ENCODE measurements at regions not wholly inside any gene's neighbourhood (a gene's known extent, or its start where the extent isn't known, plus 50 kb on each side); places are given as distances from the start of the nearest gene placed in this dataset.
A peak's percentile ranks its signal among the peaks of the same experiment; 100 is the strongest.
"Not testable (repeated sequence)": the region's sequence is repeated elsewhere in the genome, so short reads cannot be mapped to it uniquely, and the experiment has no call there.

GRCh38 chr3:71926262-71926600 lies 141.3 kb upstream of the PROK2 start:
- DNase-seq: peak; percentile 12

- DNase-seq: not testable (repeated sequence)
Observed at GRCh38 chr3:71925511-71926261, 140.7 kb upstream of the PROK2 start.

- no peak for DNase-seq
Observed at GRCh38 chr3:71924721-71925120, 139.8 kb upstream of the PROK2 start.

GRCh38 chr3:71921036-71921435 lies 136.1 kb upstream of the PROK2 start:
- DNase-seq: no peak

GRCh38 chr3:71919572-71919971 lies 134.6 kb upstream of the PROK2 start:
- no peak for DNase-seq

GRCh38 chr3:71917545-71917944 lies 132.6 kb upstream of the PROK2 start:
- no peak for DNase-seq

- DNase-seq: no peak
Observed at GRCh38 chr3:71916747-71917369, 131.9 kb upstream of the PROK2 start.

GRCh38 chr3:71912839-71913495 lies 128.0 kb upstream of the PROK2 start:
- no peak for DNase-seq

- DNase-seq: no peak
Observed at GRCh38 chr3:71910108-71910507, 125.2 kb upstream of the PROK2 start.

GRCh38 chr3:71907996-71908395 lies 123.0 kb upstream of the PROK2 start:
- no peak for DNase-seq

GRCh38 chr3:71906976-71907375 lies 122.0 kb upstream of the PROK2 start:
- DNase-seq: no peak

- no peak for DNase-seq
Observed at GRCh38 chr3:71905426-71905825, 120.5 kb upstream of the PROK2 start.

GRCh38 chr3:71903936-71904335 lies 119.0 kb upstream of the PROK2 start:
- DNase-seq: no peak

- DNase-seq: no peak
Observed at GRCh38 chr3:71903112-71903495, 118.2 kb upstream of the PROK2 start.

GRCh38 chr3:71902258-71903111 lies 117.5 kb upstream of the PROK2 start:
- no peak for DNase-seq

- DNase-seq: no peak
Observed at GRCh38 chr3:71901645-71902044, 116.7 kb upstream of the PROK2 start.

- DNase-seq: no peak
Observed at GRCh38 chr3:71900057-71900456, 115.1 kb upstream of the PROK2 start.

GRCh38 chr3:71896751-71897150 lies 111.8 kb upstream of the PROK2 start:
- no peak for DNase-seq

- no peak for DNase-seq
Observed at GRCh38 chr3:71893702-71894479, 108.9 kb upstream of the PROK2 start.

- no peak for DNase-seq
Observed at GRCh38 chr3:71893122-71893521, 108.2 kb upstream of the PROK2 start.

- no peak for DNase-seq
Observed at GRCh38 chr3:71891483-71891882, 106.5 kb upstream of the PROK2 start.

- DNase-seq: no peak
Observed at GRCh38 chr3:71890356-71890931, 105.5 kb upstream of the PROK2 start.
